Liver (tissue), 8 donors: ENCODE measurements at regions not wholly inside any gene's neighbourhood (a gene's known extent, or its start where the extent isn't known, plus 50 kb on each side); places are given as distances from the start of the nearest gene placed in this dataset.

Source experiments
- DNase-seq: peaks from one replicate; pipeline ENCODE4 v3.0.0-alpha.2; 2017; ENCODE audit warnings: low spot score
- H3K27ac ChIP-seq, 2 donors: one replicate each; pipeline ENCODE4 v1.7.0; 2013; ENCODE audit warnings: inconsistent platforms in 2 of 2, low read length in 2 of 2, control low read depth in 1 of 2, low read depth in 1 of 2, mild to moderate bottlenecking in 1 of 2
- H3K27me3 ChIP-seq, 4 donors: one replicate each; pipeline versions ENCODE4 v1.6.1 to v1.7.0; 2013; ENCODE audit warnings: low read length in 3 of 4, inconsistent platforms in 1 of 4, mild to moderate bottlenecking in 1 of 4, moderate library complexity in 1 of 4; ENCODE audit not compliant: control insufficient read depth in 4 of 4, insufficient read depth in 4 of 4
- H3K36me3 ChIP-seq, 4 donors: one replicate each; pipeline versions ENCODE4 v1.6.1 to v1.7.0; 2013; ENCODE audit warnings: low read length in 3 of 4, mild to moderate bottlenecking in 3 of 4, low read depth in 1 of 4, moderate library complexity in 1 of 4; ENCODE audit not compliant: control insufficient read depth in 4 of 4, insufficient read depth in 3 of 4
- H3K4me1 ChIP-seq, 4 donors: one replicate each; pipeline versions ENCODE4 v1.6.1 to v1.7.0; 2013; ENCODE audit warnings: low read length in 3 of 4, mild to moderate bottlenecking in 3 of 4, moderate library complexity in 1 of 4; ENCODE audit not compliant: control insufficient read depth in 4 of 4, insufficient read depth in 4 of 4
- H3K4me3 ChIP-seq, 3 donors: one replicate each; pipeline versions ENCODE4 v1.6.1 to v1.7.0; 2013; ENCODE audit warnings: low read length in 3 of 3, control low read depth in 1 of 3, low read depth in 1 of 3, mild to moderate bottlenecking in 1 of 3
- H3K9ac ChIP-seq, 2 donors: one replicate each; pipeline ENCODE4 v1.7.0; 2013; ENCODE audit warnings: low read length in 2 of 2, mild to moderate bottlenecking in 2 of 2, moderate library complexity in 2 of 2, control low read depth in 1 of 2, low read depth in 1 of 2
- H3K9me3 ChIP-seq, 4 donors: one replicate each; pipeline versions ENCODE4 v1.6.1 to v1.7.0; 2013; ENCODE audit warnings: low read length in 3 of 4; ENCODE audit not compliant: control insufficient read depth in 4 of 4
- ATF3 ChIP-seq: IDR thresholded peaks from 2 replicates; pipeline ENCODE4 v1.6.1; 2016; ENCODE audit warnings: antibody characterized with exemption
- CTCF ChIP-seq: fragments of 150-350 bp; IDR thresholded peaks from 2 replicates; pipeline ENCODE4 v1.5.1; 2017; ENCODE audit warnings: improper control_type of control experiment, low read depth, low read length; ENCODE audit not compliant: missing input control
- EGR1 ChIP-seq, 2 donors: IDR thresholded peaks; 2 replicates each; pipeline ENCODE4 v1.6.1; 2016 to 2018; ENCODE audit warnings: antibody characterized with exemption in 2 of 2, low read depth in 2 of 2
- FOXA1 ChIP-seq: IDR thresholded peaks from 2 replicates; pipeline ENCODE4 v1.6.1; 2016; ENCODE audit warnings: antibody characterized with exemption
- FOXA2 ChIP-seq: IDR thresholded peaks from 2 replicates; pipeline ENCODE4 v1.6.1; 2016; ENCODE audit warnings: antibody characterized with exemption
- GABPA ChIP-seq, 2 donors: IDR thresholded peaks in 1 of 2; conservative IDR thresholded peaks in 1 of 2; 2 replicates each; pipeline ENCODE4 v1.6.1; 2016; ENCODE audit warnings: antibody characterized with exemption in 2 of 2, mild to moderate bottlenecking in 1 of 2, moderate library complexity in 1 of 2
- HNF4A ChIP-seq, 2 donors: conservative IDR thresholded peaks; 2 replicates each; pipeline ENCODE4 v1.6.1; 2016; ENCODE audit warnings: antibody characterized with exemption in 2 of 2, mild to moderate bottlenecking in 2 of 2
- HNF4G ChIP-seq: IDR thresholded peaks from 2 replicates; pipeline ENCODE4 v1.6.1; 2016; ENCODE audit warnings: antibody characterized with exemption
- JUND ChIP-seq, 2 donors: IDR thresholded peaks; 2 replicates each; pipeline ENCODE4 v1.6.1; 2016; ENCODE audit warnings: antibody characterized with exemption in 2 of 2
- MAX ChIP-seq: IDR thresholded peaks from 2 replicates; pipeline ENCODE4 v1.6.1; 2016; ENCODE audit warnings: antibody characterized with exemption
- NR2F2 ChIP-seq: IDR thresholded peaks from 2 replicates; pipeline ENCODE4 v1.6.1; 2016; ENCODE audit warnings: antibody characterized with exemption
- RAD21 ChIP-seq, 2 donors: IDR thresholded peaks; 2 replicates each; pipeline ENCODE4 v1.6.1; 2016; ENCODE audit warnings: antibody characterized with exemption in 2 of 2, mild to moderate bottlenecking in 2 of 2
- REST ChIP-seq: IDR thresholded peaks from 2 replicates; pipeline ENCODE4 v1.6.1; 2016; ENCODE audit warnings: antibody characterized with exemption, mild to moderate bottlenecking
- RXRA ChIP-seq, 2 donors: IDR thresholded peaks; 2 replicates each; pipeline ENCODE4 v1.6.1; 2017 to 2018; ENCODE audit warnings: antibody characterized with exemption in 2 of 2, mild to moderate bottlenecking in 1 of 2
- SP1 ChIP-seq: IDR thresholded peaks from 2 replicates; pipeline ENCODE4 v1.6.1; 2018; ENCODE audit warnings: antibody characterized with exemption, mild to moderate bottlenecking
- TAF1 ChIP-seq: conservative IDR thresholded peaks from 2 replicates; pipeline ENCODE4 v1.6.1; 2016; ENCODE audit warnings: antibody characterized with exemption, mild to moderate bottlenecking
- YY1 ChIP-seq: IDR thresholded peaks from 2 replicates; pipeline ENCODE4 v1.6.1; 2016; ENCODE audit warnings: antibody characterized with exemption, mild to moderate bottlenecking
- ZBTB33 ChIP-seq: IDR thresholded peaks from 2 replicates; pipeline ENCODE4 v1.6.1; 2016; ENCODE audit warnings: antibody characterized with exemption
- WGBS: extraction: QIAGEN DNeasy Blood & Tissue Kit; methylation state at CpG from one replicate; pipeline ENCODE4 v1.1.7; 2013; 5-methylcytosine and 5-hydroxymethylcytosine counted together
- donor health status: healthy.
- donor health status: healthy.
- donor health status: healthy.
- donor health status: healthy.
- donor health status: healthy.

GRCh38 chr13:86474971-86475370, 675.8 kb upstream of the SLITRK6 start:
- Histone ChIP-seq H3K27me3 (no peaks in the 10 kb centered on the region), H3K27ac (no peak overlapping the region), H3K4me1 (no peaks in the 10 kb centered on the region), H3K9me3 (no peaks in the 10 kb centered on the region), H3K36me3 (no peaks in the 10 kb centered on the region), H3K9ac (no peak overlapping the region), H3K4me3 (no peak overlapping the region)
- DNase-seq, result no peak
- TF ChIP-seq CTCF (no peak), MAX (no peak), FOXA1 (no peak), TAF1 (no peak), SP1 (no peak), YY1 (no peak), HNF4A (conservative IDR thresholded peaks at IDR 0.05) (no peak), FOXA2 (no peak), EGR1 (IDR thresholded peaks at IDR 0.05; ENCODE audit: low read depth in 2 of 2) (no peak), NR2F2 (no peak), ZBTB33 (no peak), ATF3 (no peak), GABPA (IDR thresholded peaks at IDR 0.05 in 1 of 2, conservative IDR thresholded peaks at IDR 0.05 in 1 of 2) (no peak), RXRA (IDR thresholded peaks at IDR 0.05) (no peak), JUND (IDR thresholded peaks at IDR 0.05) (no peak), HNF4G (no peak), REST (no peak), RAD21 (IDR thresholded peaks at IDR 0.05) (no peak)
- WGBS, result 73% methylated on average over 1 of the region's 1 CpG

GRCh38 chr13:86476656-86477055, 677.4 kb upstream of the SLITRK6 start:
- TF ChIP-seq YY1 (no peak), RAD21 (IDR thresholded peaks at IDR 0.05) (no peak), NR2F2 (no peak)
- H3K27ac ChIP-seq, result no peak overlapping the region
- H3K9ac ChIP-seq, result no peak overlapping the region
- no peaks in the 10 kb centered on the region for H3K27me3 ChIP-seq
- no peak for DNase-seq
- H3K4me3 ChIP-seq, result no peak overlapping the region
- no peaks in the 10 kb centered on the region for H3K36me3 ChIP-seq
- 68% methylated on average over 5 of the region's 5 CpGs for WGBS
- H3K4me1 ChIP-seq, result no peaks in the 10 kb centered on the region
- no peaks in the 10 kb centered on the region for H3K9me3 ChIP-seq
